Superior temporal gyrus (tissue), 1 donor: ENCODE measurements at regions not wholly inside any gene's neighbourhood (a gene's known extent, or its start where the extent isn't known, plus 50 kb on each side); places are given as distances from the start of the nearest gene placed in this dataset.
A peak's percentile ranks its signal among the peaks of the same experiment; 100 is the strongest.

Experiments
- DNase-seq: peaks from one replicate; pipeline ENCODE4 v3.0.0-alpha.2; 2016; ENCODE audit errors: extremely low spot score

DNA sequence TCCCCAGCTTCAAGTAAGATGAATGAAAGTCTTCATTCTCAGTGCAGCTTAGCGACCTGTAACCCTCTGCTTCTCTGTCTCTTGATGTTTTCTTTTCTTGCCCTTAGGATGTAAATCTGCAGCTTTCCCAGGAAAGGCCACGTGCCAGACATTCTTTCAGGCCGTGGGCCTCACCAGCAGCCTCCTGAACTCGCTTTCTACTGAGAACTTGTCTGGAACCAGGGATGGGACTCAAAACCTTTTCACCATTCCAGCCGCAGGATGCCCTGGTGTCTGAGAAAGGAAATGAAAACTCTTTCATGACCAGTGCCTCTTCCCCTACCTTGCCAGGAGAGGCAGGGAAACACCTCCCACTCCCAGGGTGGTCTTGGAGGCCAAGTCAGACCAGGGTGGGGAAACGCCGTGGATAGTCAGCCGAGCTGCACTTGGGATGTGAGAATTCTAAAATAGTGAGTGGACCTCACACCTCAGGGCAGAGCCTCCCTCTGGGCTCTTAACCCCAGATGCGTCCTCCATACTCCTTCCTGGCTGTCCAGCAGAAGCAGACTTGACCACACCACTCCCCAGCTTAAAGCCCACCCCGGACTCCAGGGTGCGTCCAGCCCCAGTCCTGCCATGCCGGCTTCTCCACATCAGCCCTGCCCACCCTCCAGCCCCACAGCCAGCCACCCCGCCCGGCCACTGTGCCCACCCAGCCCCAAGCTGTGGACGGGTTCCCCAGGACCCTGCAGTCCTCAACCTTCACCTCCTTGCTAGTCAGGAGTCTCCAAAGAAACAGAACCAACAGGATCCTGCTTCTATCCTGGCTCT lies 115.5 kb downstream of the TWIST2 start:
- no peak for DNase-seq

DNA sequence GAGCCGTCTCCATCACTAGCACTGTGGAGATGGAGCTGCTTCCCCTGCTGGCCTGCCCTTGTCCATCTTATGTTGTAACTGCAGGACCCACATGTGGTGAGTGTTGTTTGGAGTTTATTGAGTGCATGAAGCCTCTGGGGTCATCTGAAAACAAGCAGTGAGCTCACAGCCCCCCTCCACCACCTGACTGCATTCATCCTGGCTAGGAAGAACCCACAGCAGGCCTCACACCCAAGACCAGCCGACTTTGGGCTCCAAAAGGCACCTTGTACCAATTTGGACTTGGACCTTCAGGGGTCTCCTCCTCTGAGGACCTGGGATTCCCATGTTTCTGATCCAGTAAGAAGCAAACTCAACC lies 116.1 kb downstream of the TWIST2 start:
- no peak for DNase-seq

DNA sequence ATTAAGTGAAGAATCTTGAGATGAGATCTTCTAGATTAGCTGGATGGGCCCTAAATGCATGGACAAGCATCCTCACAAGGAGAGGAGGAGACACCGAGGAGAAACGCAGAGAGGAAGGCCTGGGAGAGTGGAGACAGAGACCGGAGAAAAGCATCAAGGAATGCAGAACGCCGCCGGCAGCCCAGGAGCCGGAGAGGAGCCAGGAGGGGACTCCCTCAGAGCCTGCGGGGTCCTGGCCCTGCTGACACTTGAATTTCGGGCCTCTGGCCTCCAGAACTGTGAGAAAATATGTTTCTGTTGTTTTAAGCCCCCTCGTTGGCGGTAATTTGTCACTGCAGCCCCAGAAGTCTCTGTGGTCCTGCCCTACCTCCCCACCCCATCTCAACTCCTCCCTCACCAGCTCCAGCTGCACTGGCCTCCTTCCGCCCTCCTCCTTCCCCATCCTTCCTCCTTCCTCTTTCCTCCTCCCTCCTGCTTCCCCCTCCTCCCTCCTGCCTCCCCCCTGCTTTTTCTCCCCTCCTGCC lies 116.7 kb downstream of the TWIST2 start:
- DNase-seq, result no peak

DNA sequence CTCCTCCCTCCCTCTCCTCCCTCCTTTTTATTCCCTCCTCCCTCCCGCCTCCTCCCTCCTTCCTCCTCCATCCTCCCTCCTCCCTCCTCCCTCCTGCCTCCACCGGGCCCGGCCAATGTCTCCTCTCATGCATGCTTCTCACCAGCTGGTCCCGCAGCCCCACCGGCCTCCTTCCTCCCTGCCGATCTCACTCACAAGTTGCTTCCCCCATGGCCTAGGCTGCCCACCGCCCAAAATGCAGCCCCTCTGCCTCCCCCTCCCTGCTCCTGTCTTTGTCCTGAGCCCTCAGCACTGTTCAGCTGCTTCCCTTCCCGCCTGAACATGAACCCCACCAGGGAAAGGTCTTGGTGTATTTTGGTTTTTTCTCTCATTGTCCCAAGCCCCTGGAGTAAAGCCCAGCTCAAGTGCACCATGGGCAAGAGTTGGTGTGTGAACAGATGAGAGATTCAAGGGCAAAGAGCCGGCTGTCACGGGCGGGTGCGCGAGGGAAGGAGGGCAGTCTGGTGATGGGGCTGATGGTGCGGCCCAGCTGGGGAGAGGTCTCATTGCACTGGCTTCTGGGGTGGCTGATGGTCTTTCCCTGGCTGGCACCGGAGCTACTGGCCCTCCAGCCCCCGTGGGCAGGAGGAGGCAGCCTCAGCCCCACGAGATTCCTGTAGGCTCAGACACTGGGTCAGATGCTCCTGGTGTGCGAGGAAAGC lies 117.6 kb downstream of the TWIST2 start:
- no peak for DNase-seq

DNA sequence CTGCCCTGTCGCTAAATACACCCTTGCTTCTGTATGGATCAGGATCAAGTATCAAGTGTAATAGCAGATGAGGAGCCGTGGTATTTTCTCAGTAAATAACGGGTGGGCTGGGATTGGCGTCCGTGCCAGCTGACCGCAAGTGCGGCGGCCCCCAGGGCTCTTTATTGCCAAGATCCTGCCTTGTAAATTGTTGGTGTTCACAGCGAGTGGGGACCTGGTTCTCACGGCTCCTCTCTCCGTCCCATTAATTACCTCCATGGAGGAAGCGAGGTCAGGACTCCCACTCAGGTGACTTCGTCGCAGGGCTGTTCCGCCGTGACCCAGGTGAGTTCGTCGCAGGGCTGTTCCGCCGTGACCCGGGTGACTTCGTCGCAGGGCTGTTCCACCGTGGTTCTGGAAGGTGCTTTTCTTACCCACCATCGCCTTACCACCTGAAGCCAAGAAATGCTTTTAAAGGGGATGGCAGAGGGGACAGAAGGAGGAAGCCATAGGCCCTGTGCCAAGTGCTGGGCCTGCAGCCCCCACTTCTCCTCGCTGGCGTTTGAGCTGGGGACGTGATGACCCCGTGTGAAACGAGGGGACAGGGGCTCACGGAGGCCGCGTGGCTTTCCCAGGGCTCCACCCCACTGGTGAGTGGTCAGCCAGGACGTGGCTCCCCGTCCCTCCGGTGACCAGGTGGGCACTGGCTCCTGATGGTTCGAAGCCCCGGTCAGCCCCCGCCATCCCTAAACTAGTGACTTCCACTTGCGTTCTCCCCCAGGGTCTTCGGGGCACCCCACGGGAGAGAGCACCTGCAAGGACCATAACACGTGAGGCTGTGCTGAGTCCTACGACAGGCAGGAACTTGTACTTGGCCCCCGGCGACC lies 118.4 kb downstream of the TWIST2 start:
- no peak for DNase-seq

DNA sequence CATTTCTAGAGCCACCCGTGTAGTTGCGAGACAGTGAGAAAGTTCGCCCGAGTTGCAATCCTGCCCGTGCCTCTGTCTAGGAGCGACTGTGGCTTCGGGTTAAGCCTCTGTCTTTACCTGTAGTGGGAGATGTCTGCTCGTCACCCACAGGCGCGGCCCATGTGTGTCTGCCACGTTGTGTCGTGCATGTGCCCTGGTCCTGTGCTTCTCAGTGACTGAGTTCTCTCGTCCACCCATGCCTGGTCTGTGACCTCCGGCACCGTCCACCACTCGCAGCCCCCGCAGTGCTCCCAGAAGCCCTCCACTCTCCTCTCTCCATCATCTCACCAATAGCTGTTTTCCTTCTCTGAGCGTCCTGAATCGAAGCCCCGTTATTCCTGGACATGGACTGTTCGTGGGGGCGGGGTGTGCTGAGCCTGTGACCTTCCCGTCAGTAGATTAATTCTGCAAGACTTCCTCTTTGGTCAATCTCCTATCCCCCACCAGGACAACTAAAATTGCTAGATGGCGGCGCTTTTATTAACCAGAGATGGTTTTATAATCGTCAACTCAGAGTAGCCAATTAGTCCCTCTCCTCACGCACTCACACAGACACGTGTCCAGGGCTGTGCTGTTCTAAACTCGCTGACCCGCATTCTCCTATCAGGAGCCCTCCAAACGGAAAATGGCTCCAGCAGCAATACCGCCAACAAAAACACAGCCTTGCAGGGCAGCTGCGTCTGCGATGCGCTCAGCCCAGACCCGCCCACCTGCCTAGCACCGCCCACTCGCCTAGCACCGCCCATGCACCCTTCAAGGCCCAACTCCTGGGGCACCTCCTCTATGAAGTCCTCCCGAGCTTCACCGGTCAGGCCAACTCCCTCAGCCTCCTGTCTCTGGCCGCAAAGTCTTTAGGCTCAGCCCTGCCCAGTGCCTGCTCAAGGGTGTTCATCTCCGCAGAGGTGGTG lies 119.4 kb downstream of the TWIST2 start:
- no peak for DNase-seq

DNA sequence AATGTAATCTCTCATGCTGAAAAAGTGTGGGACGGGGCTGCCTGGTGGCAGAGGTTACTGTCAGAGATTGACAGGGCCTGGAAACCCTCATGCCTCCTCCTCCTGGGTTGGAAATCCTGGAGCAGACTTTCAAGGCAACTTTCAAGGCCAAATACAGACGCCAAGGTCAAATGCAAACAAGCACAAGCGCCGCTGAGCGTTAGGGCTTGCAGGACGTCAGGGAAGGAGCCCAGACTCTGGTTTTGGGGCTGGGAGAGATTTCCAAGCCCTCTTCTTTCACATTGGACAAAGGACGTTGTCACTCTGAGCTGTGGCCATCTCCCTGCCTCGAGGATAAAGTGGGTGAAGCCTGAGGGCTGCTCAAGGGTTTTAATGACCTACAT lies 120.1 kb downstream of the TWIST2 start:
- no peak for DNase-seq

DNA sequence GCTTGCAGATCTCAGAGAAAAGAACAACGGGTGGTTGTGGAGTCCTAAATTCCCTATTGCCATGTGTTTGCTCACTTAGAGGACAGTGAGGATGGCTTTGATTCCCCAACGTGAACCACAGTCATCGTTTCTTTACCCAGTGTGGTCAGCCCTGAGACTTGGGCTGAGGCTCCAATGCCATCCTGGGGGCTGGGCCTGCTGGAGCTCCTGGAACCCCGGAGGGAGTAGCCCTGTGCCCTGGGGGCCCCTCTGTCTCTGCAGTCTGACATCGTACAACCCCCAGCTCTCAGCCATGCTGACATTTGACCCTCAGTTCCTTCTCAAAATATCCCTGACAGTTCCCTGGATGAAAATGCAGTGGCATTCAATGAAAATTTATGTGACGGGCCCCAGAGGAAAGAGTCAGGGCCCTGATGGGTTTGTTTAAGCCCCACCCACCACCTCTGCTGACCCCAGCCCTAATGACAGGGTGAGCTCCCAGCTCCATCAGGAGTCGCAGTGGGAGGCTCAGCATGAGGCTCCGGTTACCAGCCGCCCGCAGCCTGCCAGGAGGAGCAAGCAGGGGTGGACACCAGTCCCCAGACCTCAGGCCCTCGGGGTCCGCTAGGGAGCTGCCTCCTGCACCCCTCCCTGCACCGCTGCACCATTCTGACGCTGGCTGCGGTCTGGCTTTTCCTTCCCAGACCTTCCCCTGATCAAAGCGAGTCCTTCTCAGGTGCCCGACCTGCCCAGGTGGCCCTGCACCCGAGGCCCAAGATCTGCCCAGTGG lies 120.9 kb downstream of the TWIST2 start:
- DNase-seq, result no peak

DNA sequence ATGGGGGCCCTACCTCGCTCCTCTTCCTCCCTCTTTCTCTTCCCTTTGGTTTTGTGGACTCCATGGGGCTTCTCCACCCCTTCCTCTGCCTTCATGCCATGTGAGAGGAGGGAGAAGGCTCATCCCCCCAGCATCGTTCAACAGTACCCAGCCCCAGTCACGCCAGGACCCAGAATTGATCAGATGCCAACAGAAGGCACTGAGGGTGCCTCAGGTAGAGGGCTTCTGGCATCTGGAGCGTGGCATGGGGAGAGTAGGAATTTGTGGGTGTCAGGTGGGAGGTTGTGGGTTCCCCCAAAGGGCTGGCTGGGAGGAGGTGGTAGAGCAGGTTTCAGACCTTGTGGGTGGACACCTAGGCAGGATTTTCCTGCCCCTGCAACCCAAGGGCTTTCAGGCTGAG lies 122.0 kb downstream of the TWIST2 start:
- no peak for DNase-seq

DNA sequence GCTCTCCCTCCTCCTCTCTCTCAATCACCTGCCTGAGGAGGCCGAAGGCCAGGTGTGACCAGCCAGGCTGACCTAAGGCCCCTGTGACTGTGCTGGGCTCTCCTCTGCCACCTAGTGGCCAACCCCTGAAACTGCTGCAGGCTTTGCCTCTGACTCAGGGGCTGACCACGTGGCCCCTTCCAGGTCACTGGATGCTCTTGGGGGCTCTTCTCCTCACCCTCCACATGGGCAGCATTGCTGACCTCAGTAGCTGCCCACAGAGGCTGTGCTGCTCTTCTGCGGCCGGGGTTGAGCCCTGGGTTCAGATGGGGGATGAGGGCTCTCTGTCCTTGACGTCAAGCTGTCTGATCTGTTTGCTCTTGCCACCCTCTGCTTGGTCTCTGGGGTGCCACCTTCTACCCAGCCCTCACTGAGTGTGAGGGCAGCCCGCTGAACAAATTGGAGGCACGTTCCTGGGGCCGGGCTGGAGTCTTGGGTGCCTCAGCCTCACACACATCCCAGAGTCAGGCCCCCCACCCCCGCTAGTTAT lies 122.7 kb downstream of the TWIST2 start:
- DNase-seq, result peak; percentile 69

DNA sequence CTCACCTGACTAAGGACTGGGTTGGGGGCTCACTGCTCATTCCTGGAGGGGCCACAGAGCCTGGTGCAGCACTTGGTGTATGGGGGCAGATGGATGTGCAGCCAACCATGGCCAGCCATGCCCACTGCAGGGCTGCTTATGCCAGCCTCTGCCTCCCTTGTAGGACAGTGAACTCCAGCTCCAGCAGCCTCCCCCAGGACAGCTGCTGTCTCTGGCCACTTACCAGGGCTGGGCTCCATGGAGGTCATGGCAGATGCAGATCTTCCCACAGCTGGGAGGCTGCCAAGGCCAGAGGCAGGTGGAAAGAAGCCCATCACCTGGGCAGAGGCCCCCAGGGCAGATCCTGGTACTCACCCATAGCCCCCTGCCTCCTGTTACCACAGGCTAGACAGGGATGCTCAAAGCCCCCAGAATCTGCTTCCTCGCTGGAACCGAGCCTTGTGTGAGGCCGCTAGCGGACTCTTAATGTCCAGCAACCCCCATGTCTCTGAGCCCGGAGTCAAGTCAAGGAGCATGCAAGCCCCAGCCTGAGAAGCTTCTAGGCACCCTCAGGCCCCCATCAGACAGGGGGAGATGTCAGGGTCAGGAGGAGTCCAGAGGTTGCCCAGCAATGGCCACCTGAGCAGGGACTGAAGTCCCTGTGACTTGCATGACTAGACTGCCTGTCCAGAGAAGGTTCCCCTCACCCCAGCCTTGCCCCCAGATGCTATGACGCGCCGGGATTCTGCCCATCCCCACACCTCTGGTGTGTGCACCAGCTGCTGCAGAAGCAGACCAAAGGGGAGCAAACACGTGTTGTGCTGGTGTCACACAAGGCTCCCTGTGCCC lies 123.6 kb downstream of the TWIST2 start:
- DNase-seq, result no peak

DNA sequence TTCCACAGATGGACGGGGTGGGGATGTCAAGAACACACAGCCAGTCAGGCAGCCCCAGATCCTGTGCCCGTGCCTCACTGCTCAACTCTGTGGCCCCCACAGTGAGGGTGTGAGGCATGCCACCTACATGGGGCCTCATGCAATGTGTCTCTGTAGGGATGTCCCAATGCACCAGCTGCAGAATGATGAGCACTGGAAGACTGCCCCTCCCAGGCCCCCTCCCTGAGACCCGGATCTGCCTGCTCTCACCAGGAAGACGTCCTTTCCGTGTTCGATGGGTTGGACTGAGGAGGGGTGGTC lies 124.2 kb downstream of the TWIST2 start:
- DNase-seq, result no peak

DNA sequence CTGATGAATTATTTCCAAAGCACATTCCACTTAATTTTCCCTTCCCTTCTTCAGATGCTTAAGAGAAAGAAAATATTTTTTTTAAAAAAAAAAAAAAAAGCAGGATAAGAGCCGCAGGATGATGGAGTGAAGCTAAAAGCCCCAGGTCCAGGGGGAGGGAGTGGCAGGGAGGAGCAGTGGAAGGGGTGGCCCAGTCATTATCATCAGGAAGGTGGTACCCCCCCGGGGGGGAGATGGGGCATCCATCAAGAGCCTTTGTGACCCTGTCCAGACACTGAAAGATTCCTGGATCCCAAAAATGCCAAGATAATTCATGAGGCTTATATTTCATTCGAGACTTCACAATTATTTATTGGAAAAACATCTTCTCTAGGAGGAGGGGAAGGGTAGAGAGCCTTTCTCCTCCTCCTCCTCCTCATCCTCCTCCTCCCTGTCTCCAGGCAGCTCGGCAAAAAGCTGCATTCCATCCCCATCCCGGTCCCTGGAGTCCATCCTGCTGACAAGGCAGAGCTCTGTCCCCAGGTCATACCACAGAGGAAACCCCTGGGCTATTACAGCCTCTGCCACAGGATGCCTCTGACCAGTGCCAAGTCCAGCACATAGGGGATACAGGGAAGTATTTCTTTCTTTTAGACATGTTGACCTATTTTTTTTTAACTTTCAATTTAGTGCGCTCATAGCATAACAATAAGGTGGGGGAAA lies 125.3 kb downstream of the TWIST2 start:
- no peak for DNase-seq

DNA sequence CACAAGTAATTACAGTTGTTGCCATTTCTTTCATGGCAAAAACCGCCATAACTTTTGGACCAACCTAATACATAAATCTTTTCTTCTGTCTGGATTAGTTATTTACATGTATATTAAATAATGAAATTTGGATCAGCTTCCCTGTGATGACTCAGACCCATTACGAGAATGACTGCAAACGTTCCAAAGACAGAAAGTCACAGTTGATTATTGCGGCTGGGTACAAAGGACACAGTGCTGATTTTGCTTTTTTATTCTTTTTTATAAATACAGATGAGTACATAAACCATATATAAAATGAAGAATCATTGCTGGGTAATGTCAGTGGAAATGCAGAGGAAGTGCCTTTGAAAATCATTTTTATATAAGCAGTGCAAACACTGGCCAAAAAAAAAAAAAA lies 126.2 kb downstream of the TWIST2 start:
- no peak for DNase-seq

DNA sequence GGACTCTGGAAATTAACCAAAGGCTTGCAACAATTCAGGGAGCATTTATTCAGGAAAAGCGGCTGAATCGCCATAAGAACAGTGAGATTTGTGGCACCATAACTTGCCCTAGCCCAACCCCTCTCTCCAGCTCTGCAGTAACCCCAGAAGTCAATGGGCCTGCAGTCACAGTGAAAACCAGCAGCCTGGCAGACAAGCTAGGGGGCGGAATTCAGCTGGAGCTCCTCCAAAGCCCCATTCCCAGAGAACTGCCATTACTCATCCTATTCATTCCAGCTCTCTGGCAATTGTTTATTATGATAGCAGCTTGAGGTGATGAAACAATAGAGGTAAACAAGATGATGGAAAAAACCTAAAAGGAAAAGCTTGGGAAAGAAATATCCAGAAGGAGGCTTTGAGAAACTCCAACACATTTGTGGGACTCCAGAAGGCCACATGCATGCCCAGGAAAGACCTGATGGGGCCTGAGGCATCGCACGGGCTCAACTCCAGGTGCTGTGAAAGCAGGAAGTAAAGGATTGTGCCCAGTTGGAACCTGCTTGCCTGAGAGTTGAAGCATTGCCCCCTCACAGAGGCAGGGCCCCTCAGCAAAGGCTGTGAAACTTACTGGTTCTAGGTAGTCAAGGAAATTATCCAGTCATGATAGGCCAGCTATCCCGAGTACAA lies 126.7 kb downstream of the TWIST2 start:
- peak; percentile 73 for DNase-seq

DNA sequence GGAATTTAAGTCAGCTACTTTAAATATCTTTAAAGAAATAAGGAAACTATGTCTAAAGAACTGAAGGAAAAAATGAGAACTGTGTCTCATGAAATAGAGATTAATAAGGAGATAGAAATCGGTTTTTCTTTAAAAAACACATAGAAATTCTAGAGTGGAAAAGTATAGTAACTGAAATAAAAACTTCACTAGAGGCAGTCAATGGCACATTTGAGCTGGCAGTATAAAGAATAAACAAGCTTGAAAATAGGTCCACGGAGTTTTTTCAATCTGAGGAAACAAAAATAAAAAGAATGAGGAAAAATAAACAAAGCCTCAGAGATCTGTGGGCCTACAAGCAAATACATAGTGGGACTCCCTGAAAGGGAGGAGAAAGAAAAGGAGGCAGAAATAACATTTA lies 127.5 kb downstream of the TWIST2 start:
- no peak for DNase-seq

DNA sequence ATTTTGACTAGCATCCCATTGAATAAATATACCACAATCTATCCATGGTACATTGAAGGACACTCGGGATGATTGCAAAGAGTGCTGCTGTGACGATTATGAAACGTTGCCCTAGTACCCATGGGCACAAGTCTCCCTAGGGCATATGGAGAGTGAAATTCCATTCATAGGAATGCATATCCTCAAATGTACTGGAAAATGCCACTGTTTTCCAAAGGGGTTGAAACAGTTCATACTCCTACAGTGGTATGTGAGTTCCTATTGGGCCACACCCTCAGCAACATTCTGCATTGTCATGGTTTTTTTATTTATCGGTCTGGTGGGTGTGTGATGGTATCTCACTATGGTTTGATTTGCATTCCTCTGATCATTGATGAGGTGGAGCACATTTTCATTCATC lies 130.6 kb downstream of the TWIST2 start:
- DNase-seq, result no peak

DNA sequence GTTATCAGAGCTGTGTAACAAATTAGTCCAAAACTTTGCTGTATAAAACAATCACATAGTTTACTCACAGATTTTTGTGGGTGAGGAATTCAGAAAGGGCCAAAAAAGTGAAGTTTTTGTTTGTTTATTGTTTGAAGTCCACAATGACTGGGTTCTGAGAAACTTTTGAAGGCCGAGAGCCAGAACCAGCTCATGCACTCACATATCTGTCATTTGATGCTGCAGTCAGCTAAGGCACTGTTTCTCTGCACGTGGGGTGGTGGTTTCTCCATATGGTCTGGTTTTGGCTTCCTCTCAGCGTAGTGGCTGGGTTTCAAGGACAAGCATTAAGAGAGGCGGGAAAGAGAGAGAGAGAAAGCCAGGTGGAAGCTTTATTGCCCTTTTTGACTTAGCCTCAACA lies 131.8 kb downstream of the TWIST2 start:
- no peak for DNase-seq
